GM23338 (cell line): ENCODE measurements at regions not wholly inside any gene's neighbourhood (a gene's known extent, or its start where the extent isn't known, plus 50 kb on each side); places are given as distances from the start of the nearest gene placed in this dataset.
"Not testable (repeated sequence)": the region's sequence is repeated elsewhere in the genome, so short reads cannot be mapped to it uniquely, and the experiment has no call there.

Source experiments
- ATAC-seq: fragments of 200-7000 bp; cut with Tn5 transposase; 3 replicates; pipeline ENCODE4 v1.9.1; 2020
- DNase-seq: peaks from one replicate; pipeline ENCODE4 v3.0.0-alpha.2; 2015; ENCODE audit warnings: low spot score
- H2AFZ ChIP-seq: fragments of 200-600 bp; sonication (generic); 2 replicates; pipeline ENCODE4 v1.8.0; 2016; ENCODE audit warnings: antibody characterized with exemption, mild to moderate bottlenecking, moderate library complexity
- H3F3A ChIP-seq: fragments of 200-600 bp; sonication (generic); replicated peaks from 2 replicates; pipeline ENCODE4 v1.8.0; 2017; ENCODE audit warnings: antibody characterized with exemption, mixed run types, low read depth
- H3K27ac ChIP-seq: fragments of 200-600 bp; sonication (generic); 2 replicates; pipeline ENCODE4 v1.6.1; 2016; ENCODE audit warnings: low read depth
- H3K27me3 ChIP-seq: fragments of 200-600 bp; sonication (generic); 2 replicates; pipeline ENCODE4 v1.8.0; 2016; ENCODE audit warnings: mild to moderate bottlenecking, mixed run types, moderate library complexity; ENCODE audit not compliant: insufficient read depth
- H3K36me3 ChIP-seq: fragments of 200-600 bp; sonication (generic); 2 replicates; pipeline ENCODE4 v1.8.0; 2016; ENCODE audit warnings: mild to moderate bottlenecking; ENCODE audit not compliant: insufficient read depth
- H3K4me1 ChIP-seq: fragments of 200-600 bp; sonication (generic); 2 replicates; pipeline ENCODE4 v1.8.0; 2016; ENCODE audit warnings: mild to moderate bottlenecking, moderate library complexity; ENCODE audit not compliant: insufficient read depth
- H3K4me2 ChIP-seq: fragments of 200-600 bp; sonication (generic); 2 replicates; pipeline ENCODE4 v1.7.1; 2017; ENCODE audit warnings: mixed run types
- H3K4me3 ChIP-seq: fragments of 200-600 bp; sonication (generic); 2 replicates; pipeline ENCODE4 v1.6.1; 2016; ENCODE audit warnings: mixed run types
- H3K79me2 ChIP-seq: fragments of 200-600 bp; sonication (generic); replicated peaks from 2 replicates; pipeline ENCODE4 v1.8.0; 2017; ENCODE audit warnings: mild to moderate bottlenecking; ENCODE audit not compliant: insufficient read depth
- H3K9me2 ChIP-seq: fragments of 200-600 bp; sonication (generic); 2 replicates; pipeline ENCODE4 v1.8.0; 2017; ENCODE audit not compliant: insufficient read depth
- H4K20me1 ChIP-seq: fragments of 200-600 bp; sonication (generic); replicated peaks from 2 replicates; pipeline ENCODE4 v1.8.0; 2017; ENCODE audit warnings: mild to moderate bottlenecking; ENCODE audit not compliant: insufficient read depth
- H3K27ac Mint-ChIP-seq: 2 replicates; pipeline ENCODE4 v1.8.0; 2020; ENCODE audit warnings: inconsistent platforms, mild to moderate bottlenecking, moderate library complexity, mixed read lengths
- H3K27me3 Mint-ChIP-seq: 3 replicates; pipeline ENCODE4 v1.8.0; 2022; ENCODE audit warnings: low read depth, mild to moderate bottlenecking, moderate library complexity, mixed read lengths, inconsistent platforms; ENCODE audit not compliant: insufficient read depth, poor library complexity
- H3K36me3 Mint-ChIP-seq: 3 replicates; pipeline ENCODE4 v1.8.0; 2021; ENCODE audit warnings: low read depth, mild to moderate bottlenecking, inconsistent platforms, moderate library complexity, mixed read lengths
- H3K4me1 Mint-ChIP-seq: 3 replicates; pipeline ENCODE4 v1.8.0; 2020; ENCODE audit warnings: mild to moderate bottlenecking, inconsistent platforms, mixed read lengths
- H3K4me3 Mint-ChIP-seq: 3 replicates; pipeline ENCODE4 v1.8.0; 2021; ENCODE audit warnings: moderate library complexity, mild to moderate bottlenecking, inconsistent platforms, mixed read lengths
- H3K9me3 Mint-ChIP-seq: 3 replicates; pipeline ENCODE4 v1.8.0; 2020; ENCODE audit warnings: moderate library complexity, mild to moderate bottlenecking, inconsistent platforms, mixed read lengths
- JUNB ChIP-seq: IDR thresholded peaks from one replicate; pipeline ENCODE4 v1.6.1; 2016; ENCODE audit warnings: antibody characterized with exemption; ENCODE audit not compliant: unreplicated experiment
- POLR2AphosphoS5 ChIP-seq: IDR thresholded peaks from 2 replicates; pipeline ENCODE4 v1.6.1; 2016; ENCODE audit warnings: antibody characterized with exemption, low read depth
- ZNF114 ChIP-seq: fragments of 250-450 bp; sonication (Bioruptor Pico); IDR thresholded peaks from 2 replicates; pipeline ENCODE4 v1.5.0; 2020; ENCODE audit warnings: mild to moderate bottlenecking, moderate library complexity
- ZNF331 ChIP-seq: fragments of 250-450 bp; sonication (Bioruptor Pico); IDR thresholded peaks from 2 replicates; pipeline ENCODE4 v1.5.0; 2020; ENCODE audit warnings: low read depth, mild to moderate bottlenecking, moderate library complexity
- TF ChIP-seq, protein P1 (sequence below): fragments of 250-450 bp; sonication (Bioruptor Pico); IDR thresholded peaks from 2 replicates; pipeline ENCODE4 v1.5.0; 2020; ENCODE audit warnings: mild to moderate bottlenecking, moderate library complexity
- TF ChIP-seq, protein P2 (sequence below), 2 experiments: fragments of 200-600 bp in 1 of 2; sonication (generic) in 1 of 2; conservative IDR thresholded peaks; 2 replicates each; pipeline versions ENCODE4 v1.5.1 to v1.6.1; 2016 to 2017; ENCODE audit warnings: antibody characterized with exemption in 2 of 2, low read depth in 2 of 2, mild to moderate bottlenecking in 2 of 2, moderate library complexity in 1 of 2

DNA sequence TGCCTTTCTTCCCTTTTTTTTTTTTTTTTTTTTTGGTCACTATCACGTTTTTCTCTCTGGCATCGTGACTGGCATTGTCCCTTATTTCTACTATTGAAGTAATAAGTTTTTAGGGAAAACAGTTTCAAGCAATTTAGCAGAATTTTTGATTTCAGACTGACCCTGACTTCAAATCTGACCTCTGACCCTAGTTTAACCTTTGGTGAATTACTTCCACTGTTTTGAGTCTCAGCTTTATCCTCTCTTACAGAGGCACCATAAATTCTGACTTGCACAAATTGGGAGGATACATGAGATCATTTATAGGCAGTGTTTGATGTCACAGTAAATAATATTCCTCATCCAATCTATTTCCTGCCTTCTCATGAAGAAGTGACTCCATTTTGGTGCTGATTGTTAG, 187.0 kb downstream of the FASLG start:
- no peaks in the 10 kb centered on the region for H3K36me3 Mint-ChIP-seq
- TF ChIP-seq, protein P1, sequence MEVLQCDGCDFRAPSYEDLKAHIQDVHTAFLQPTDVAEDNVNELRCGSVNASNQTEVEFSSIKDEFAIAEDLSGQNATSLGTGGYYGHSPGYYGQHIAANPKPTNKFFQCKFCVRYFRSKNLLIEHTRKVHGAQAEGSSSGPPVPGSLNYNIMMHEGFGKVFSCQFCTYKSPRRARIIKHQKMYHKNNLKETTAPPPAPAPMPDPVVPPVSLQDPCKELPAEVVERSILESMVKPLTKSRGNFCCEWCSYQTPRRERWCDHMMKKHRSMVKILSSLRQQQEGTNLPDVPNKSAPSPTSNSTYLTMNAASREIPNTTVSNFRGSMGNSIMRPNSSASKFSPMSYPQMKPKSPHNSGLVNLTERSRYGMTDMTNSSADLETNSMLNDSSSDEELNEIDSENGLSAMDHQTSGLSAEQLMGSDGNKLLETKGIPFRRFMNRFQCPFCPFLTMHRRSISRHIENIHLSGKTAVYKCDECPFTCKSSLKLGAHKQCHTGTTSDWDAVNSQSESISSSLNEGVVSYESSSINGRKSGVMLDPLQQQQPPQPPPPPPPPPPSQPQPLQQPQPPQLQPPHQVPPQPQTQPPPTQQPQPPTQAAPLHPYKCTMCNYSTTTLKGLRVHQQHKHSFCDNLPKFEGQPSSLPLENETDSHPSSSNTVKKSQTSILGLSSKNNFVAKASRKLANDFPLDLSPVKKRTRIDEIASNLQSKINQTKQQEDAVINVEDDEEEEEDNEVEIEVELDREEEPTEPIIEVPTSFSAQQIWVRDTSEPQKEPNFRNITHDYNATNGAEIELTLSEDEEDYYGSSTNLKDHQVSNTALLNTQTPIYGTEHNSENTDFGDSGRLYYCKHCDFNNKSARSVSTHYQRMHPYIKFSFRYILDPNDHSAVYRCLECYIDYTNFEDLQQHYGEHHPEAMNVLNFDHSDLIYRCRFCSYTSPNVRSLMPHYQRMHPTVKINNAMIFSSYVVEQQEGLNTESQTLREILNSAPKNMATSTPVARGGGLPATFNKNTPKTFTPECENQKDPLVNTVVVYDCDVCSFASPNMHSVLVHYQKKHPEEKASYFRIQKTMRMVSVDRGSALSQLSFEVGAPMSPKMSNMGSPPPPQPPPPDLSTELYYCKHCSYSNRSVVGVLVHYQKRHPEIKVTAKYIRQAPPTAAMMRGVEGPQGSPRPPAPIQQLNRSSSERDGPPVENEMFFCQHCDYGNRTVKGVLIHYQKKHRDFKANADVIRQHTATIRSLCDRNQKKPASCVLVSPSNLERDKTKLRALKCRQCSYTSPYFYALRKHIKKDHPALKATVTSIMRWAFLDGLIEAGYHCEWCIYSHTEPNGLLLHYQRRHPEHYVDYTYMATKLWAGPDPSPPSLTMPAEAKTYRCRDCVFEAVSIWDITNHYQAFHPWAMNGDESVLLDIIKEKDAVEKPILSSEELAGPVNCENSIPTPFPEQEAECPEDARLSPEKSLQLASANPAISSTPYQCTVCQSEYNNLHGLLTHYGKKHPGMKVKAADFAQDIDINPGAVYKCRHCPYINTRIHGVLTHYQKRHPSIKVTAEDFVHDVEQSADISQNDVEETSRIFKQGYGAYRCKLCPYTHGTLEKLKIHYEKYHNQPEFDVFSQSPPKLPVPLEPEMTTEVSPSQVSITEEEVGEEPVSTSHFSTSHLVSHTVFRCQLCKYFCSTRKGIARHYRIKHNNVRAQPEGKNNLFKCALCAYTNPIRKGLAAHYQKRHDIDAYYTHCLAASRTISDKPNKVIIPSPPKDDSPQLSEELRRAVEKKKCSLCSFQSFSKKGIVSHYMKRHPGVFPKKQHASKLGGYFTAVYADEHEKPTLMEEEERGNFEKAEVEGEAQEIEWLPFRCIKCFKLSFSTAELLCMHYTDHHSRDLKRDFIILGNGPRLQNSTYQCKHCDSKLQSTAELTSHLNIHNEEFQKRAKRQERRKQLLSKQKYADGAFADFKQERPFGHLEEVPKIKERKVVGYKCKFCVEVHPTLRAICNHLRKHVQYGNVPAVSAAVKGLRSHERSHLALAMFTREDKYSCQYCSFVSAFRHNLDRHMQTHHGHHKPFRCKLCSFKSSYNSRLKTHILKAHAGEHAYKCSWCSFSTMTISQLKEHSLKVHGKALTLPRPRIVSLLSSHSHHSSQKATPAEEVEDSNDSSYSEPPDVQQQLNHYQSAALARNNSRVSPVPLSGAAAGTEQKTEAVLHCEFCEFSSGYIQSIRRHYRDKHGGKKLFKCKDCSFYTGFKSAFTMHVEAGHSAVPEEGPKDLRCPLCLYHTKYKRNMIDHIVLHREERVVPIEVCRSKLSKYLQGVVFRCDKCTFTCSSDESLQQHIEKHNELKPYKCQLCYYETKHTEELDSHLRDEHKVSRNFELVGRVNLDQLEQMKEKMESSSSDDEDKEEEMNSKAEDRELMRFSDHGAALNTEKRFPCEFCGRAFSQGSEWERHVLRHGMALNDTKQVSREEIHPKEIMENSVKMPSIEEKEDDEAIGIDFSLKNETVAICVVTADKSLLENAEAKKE (CRISPR knock-in tag), result no peak
- TF ChIP-seq POLR2AphosphoS5, result no peak
- TF ChIP-seq ZNF331 (CRISPR knock-in tag), result no peak
- no peak for TF ChIP-seq ZNF114 (CRISPR knock-in tag)
- TF ChIP-seq, protein P2, sequence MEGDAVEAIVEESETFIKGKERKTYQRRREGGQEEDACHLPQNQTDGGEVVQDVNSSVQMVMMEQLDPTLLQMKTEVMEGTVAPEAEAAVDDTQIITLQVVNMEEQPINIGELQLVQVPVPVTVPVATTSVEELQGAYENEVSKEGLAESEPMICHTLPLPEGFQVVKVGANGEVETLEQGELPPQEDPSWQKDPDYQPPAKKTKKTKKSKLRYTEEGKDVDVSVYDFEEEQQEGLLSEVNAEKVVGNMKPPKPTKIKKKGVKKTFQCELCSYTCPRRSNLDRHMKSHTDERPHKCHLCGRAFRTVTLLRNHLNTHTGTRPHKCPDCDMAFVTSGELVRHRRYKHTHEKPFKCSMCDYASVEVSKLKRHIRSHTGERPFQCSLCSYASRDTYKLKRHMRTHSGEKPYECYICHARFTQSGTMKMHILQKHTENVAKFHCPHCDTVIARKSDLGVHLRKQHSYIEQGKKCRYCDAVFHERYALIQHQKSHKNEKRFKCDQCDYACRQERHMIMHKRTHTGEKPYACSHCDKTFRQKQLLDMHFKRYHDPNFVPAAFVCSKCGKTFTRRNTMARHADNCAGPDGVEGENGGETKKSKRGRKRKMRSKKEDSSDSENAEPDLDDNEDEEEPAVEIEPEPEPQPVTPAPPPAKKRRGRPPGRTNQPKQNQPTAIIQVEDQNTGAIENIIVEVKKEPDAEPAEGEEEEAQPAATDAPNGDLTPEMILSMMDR (conservative IDR thresholded peaks at IDR 0.05; ENCODE audit: low read depth in 2 of 2), result no peak
- no peak for TF ChIP-seq JUNB
- ATAC-seq (no peak), DNase-seq (no peak)
- H3K27ac Mint-ChIP-seq, result no peak overlapping the region
- Histone ChIP-seq H3K9me2 (no peaks in the 10 kb centered on the region), H3K4me2 (no peak overlapping the region), H4K20me1 (no peaks in the 10 kb centered on the region), H3K27ac (no peak overlapping the region), H3K27me3 (no peaks in the 10 kb centered on the region), H3K4me1 (peaks cover 16% of the 10 kb centered on the region; the same call in 1 of the 2 replicates), H3F3A (no peaks in the 10 kb centered on the region), H3K79me2 (no peaks in the 10 kb centered on the region), H3K4me3 (no peak overlapping the region), H2AFZ (no peak overlapping the region), H3K36me3 (no peaks in the 10 kb centered on the region)
- no peak overlapping the region for H3K4me3 Mint-ChIP-seq
- H3K27me3 Mint-ChIP-seq, result peaks cover 1% of the 10 kb centered on the region
- H3K4me1 Mint-ChIP-seq, result peaks cover 15% of the 10 kb centered on the region
- H3K9me3 Mint-ChIP-seq, result no peaks in the 10 kb centered on the region

DNA sequence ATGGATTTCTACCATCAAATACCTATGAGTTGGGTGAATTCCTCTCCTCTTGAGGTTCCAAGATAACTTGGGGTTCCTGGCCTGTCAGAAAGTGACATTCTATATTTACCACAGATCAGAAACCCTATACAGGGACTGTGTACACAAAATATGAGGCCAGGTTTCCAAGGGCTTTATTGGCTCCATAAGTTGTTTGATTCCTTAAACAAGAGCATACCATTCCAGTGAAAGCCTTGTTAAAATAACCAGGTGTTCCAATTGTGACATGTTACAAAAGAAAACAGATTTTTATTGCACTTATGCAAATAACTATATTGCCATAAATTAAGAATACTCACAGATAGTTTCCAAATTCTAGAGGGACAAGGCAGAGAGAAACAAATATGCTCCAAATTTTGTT, 188.9 kb downstream of the FASLG start:
- peaks cover 15% of the 10 kb centered on the region for H3K4me1 Mint-ChIP-seq

More for the DNA sequence above, 188.9 kb downstream of the FASLG start:
- not testable (repeated sequence) for DNase-seq, H3K4me2 ChIP-seq, H3K79me2 ChIP-seq, H3K9me2 ChIP-seq, ATAC-seq, H3K27me3 ChIP-seq, H3K36me3 ChIP-seq, H4K20me1 ChIP-seq, H3K36me3 Mint-ChIP-seq, H3K4me3 Mint-ChIP-seq, H3K4me1 ChIP-seq, H2AFZ ChIP-seq, H3K27me3 Mint-ChIP-seq, H3K27ac Mint-ChIP-seq, H3K4me3 ChIP-seq, H3K9me3 Mint-ChIP-seq, H3F3A ChIP-seq, H3K27ac ChIP-seq
